ENCODE measurements at regions not wholly inside any gene's neighbourhood (a gene's known extent, or its start where the extent isn't known, plus 50 kb on each side); places are given as distances from the start of the nearest gene placed in this dataset.

DNA sequence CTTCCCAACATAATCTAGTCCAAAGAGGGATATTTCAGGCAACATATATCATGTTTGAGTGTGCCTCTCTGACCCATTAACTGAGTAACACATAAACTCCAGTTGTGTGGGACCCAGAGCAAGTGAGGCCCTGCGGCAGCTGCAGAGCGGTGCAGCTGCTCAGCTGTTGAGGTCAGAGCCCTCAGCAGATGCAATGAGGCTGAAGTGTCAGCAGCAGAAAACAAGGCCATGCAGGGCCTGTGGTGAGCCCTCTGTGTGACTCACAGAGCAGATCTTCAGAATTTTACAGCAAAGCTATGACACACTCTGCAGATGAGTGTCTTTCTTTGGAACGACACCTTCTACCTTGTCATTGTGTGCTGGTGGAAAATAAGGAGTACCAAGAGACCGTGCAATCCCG is 168.5 kb downstream of the CBLN2 start:
- ATAC-seq: no peak
- DNase-seq: no peak
- intact Hi-C loops (cut with DNase I, micrococcal nuclease): no loop called here

DNA sequence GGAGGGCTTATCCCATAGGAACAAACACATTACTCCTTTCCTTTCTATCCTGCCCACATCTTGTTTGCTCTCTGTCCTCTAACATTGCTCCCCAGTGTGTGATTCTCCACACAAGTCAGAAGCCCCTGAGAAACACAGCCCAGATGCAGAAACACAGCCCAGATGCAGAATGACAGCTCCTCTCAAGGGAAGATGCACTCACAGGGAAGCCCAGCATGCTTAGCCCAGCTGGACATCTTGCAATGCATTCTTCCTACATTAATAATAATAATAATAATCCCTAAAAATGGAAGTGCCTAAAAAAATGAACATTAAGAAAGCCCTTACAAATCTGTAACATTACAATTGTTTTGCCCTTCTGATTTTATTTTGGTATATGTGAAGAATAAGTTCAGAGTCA is 172.1 kb downstream of the CBLN2 start:
- intact Hi-C loops (cut with DNase I, micrococcal nuclease): no loop called here
- DNase-seq (no peak), ATAC-seq (no peak)

DNA sequence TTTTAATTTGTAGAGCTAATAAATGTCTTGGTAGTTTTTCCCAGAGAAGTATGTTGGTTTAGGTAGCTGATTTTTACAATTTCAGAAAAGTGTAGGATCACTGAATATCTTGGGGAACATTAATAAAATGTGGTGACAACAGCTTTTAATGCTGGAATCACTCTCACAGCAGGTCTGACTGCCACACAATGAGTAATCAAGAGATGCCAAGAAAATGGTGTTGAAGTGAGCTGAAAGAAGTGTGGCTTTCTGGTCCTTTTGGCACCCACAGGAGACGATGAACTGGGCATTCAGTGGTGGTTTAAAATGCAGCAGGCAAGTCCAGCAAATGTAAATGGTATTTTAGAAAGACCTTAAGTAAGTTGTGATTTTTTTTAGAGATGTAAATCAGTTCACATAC is 175.8 kb downstream of the CBLN2 start:
- ATAC-seq (no peak), DNase-seq (no peak)
- intact Hi-C loops (cut with DNase I, micrococcal nuclease): no loop called here

DNA sequence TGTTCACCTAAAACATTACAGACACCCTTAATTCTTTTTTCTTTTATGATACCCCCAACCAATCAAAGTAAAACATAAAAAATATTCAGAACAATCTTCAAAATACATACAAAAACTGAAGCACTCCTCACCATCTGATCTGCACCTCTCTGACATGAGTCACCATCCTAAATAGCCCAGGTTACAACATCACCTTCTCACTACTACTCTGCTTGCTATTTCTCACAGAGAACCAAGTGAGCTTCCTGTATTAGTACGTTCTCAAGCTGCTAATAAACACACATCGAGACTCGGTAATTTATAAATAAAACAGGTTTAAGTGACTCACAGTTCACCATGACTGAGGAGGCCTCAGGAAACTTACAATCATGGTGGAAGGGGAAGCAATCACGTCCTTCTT is 183.5 kb downstream of the CBLN2 start:
- DNase-seq (no peak), ATAC-seq (no peak)
- intact Hi-C loops (cut with DNase I, micrococcal nuclease): no loop called here

DNA sequence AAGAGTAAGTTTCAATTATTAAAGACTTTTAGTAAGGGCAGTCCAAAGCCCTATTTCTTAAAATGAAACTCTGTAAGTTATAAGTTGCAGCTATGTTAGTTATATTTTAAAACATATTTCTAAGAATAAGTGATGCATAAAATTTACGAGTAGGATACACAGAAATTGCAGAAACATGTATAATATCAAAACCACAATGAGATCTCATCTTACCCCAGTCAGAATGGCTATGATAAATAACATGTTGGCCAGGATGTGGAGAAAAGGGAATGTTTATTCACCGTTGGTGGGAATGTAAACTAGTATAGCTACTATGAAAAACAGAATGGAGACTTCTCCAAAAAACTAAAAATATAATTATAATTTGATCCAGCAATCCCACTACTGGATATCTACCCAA is 201.2 kb downstream of the CBLN2 start:
- no peak for ATAC-seq

DNA sequence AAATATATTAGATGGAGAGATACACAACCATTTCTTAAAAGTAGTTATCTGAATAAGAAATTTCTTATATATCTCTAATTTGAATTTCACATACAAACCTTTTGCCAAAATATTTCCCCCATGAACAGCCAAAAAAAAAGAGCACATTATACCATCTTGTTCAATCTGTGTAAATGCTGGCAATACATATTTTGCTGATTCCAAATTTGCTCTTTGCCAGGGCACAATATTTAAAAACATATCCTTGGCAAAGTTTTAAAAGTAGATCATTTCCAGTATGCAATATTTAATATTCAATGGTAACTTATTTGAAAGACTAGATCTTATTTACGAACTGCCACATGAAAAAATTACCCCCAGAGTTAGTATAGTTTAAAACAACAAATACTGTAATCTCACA is 204.2 kb downstream of the CBLN2 start:
- intact Hi-C loops (cut with DNase I, micrococcal nuclease): no loop called here

More for the DNA sequence above, 201.2 kb downstream of the CBLN2 start:
- intact Hi-C loops (cut with DNase I, micrococcal nuclease): no loop called here
- no peak for DNase-seq

DNA sequence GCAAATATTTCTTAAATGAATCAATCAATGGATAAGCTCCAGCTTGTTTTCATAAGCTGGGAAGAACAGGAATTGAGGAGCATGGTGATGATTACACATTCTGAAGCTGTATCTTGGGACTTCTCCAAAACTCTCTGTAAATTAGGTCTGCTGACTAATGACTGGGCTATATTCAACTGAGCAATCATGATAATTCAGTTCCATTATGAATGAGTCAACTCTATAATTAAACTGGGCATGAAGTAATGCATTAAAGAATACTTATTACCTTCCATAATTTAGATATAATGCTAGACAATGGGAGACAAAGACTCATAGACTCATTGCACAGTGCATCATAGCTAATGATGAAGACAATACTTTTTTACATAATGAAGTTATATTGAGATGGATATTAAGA is 207.4 kb downstream of the CBLN2 start:
- DNase-seq: no peak
- ATAC-seq: no peak
- intact Hi-C loops (cut with DNase I, micrococcal nuclease): no loop called here

More for the DNA sequence above, 204.2 kb downstream of the CBLN2 start:
- DNase-seq (no peak), ATAC-seq (no peak)

DNA sequence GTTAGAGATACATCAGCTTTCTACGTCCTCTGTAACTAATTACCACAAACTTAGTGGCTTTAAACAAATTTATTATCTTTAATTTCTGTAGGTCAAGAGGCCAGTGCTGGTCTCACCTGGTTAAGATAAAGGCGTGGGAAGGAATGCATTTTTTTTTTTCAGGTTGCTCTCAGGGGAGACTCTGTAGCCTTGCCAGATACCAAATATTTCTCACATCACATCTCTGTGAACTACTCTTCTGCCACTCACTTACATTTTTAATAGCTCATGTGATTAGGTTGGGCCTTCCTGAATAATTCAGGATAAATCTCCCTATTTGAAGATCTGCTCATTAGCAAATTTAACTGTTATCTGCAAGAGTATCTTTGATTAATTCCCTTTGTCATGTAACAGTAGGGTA is 214.6 kb downstream of the CBLN2 start:
- no peak for DNase-seq
- intact Hi-C loops (cut with DNase I, micrococcal nuclease): no loop called here
- ATAC-seq: no peak

DNA sequence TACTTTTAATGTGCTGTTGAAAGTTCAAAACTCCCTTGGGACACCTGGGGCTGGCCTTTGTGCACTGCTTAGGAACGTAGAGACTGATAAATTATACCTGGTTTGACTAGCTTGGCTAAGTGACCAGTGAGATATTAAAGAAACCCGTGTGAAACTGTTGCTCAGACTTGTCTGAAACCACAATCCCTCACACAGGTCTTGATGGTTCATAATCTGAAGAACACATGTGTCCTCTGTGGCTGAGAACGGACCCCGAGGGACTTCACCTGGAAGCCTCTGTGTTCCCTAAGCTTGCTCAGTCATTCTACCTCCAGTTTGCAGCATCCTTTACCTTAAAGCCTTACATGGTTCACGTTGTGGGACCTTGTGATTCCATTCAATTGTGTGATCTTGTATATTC is 218.8 kb downstream of the CBLN2 start:
- DNase-seq (no peak), ATAC-seq (no peak)
- intact Hi-C loops (cut with DNase I, micrococcal nuclease): no loop called here

DNA sequence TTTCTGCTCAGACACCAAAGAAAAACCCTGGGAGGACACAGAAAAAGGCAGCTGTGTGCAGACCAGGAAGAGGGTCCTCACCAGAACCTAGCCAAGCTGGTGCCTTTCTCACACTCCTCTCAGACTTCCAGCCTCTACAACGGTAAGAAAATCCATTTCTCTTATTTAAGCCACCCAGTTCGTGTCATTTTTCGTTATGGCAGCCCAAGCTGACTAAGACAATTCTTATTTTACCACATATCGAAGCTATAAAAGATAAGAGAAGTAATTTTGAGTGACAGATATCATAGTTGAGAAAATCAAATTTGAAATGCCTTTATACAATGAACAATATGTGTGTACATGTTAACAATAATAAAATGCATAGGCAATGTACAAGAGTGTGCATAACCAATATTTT is 219.5 kb downstream of the CBLN2 start:
- intact Hi-C loops (cut with DNase I, micrococcal nuclease): no loop called here
- ATAC-seq: no peak
- DNase-seq: no peak

DNA sequence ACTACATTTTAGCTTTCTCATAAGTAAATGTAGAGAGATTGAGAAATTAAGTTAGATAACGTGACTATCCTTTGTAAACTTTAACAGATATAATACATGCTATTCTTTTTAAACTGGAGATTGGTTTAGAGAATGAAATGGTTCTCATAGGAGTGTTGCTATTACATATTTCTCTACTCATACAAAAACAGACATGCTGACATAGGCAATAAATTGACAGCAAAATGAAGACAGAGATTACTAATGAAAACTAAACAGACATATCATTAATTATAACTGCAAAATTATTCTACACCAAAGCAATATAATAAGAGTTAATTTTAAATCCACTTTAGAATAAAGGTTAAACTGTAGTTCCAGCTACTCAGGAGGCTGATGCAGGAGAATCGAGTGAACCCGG is 227.6 kb downstream of the CBLN2 start:
- intact Hi-C loops (cut with DNase I, micrococcal nuclease): no loop called here
- no peak for DNase-seq
- no peak for ATAC-seq

DNA sequence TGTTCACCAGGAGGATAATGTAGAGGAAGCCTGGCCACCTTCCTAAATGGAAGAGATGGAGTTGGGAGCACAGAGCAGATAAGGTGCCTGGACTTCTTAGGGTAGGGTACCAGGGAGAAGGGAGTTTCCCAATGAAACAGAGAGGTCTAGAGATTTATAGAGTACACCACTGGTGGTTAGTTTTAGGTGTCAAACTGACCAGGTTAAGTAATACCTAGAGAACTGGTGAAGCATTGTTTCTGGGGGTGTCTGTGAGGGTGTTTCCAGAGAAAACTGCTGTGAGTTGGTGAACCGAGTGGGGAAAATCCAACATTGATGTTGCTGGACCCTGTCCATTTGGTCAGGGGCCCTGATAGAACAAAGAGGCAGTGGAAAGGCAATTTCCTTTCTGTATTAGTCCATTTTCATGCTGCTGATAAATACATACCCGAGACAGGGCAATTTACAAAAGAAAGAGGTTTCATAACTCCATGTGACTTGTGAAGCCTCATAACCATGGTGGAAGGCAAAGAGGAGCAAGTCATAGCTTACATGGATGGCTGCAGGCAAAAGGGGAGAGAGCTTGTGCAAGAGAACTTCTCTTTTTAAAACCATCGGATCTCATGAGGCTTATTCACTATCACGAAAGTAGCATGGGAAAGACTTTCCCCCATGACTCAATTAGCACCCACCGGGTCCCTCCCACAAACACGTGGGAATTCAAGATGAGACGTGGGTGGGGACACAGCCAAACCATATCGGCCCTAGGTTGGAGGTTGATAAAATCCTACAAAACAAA is 260.8 kb downstream of the CBLN2 start:
- ATAC-seq (no peak), DNase-seq (no peak)
- intact Hi-C loops (cut with DNase I, micrococcal nuclease): no loop called here

DNA sequence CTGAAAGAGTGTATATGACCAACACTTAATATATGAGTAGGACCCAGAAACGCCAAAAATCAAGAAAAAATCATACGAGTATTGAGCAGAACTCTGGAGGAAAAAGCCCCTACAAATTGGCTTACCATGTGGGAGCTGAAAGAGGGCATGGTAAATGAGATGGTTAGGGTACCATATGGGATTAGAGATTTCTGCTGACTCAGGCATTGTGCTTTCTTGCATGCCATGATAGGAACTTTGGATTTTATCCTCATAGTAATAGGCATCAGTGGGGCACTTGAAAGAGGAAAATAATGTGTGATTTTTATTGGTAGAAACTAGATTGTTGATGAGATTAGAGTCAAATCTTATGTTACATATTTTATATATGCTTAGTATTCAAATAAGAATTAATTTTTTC is 271.1 kb downstream of the CBLN2 start:
- no peak for ATAC-seq
- no peak for DNase-seq
- intact Hi-C loops (cut with DNase I, micrococcal nuclease): no loop called here

DNA sequence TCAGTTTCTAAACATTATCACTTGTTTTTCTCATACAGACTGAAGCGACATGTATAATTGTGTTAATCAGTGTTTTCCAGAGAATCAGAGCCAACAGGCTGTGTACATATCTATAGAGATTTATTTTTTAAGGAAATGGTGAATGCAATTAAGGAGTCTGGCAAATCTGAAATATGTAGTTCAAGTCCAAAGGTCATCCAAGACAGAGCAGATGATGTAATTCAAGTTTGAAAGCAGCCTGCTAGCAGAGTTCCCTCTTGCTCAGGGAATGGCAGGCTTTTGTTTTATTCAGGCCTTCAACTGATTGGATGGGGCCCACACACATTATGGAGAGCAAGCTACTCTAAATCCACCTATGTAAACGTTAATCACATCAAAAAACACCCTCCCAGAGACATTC is 282.6 kb downstream of the CBLN2 start:
- ATAC-seq (peak; percentile 63), DNase-seq (no peak)
- intact Hi-C loops (cut with DNase I, micrococcal nuclease): no loop called here

DNA sequence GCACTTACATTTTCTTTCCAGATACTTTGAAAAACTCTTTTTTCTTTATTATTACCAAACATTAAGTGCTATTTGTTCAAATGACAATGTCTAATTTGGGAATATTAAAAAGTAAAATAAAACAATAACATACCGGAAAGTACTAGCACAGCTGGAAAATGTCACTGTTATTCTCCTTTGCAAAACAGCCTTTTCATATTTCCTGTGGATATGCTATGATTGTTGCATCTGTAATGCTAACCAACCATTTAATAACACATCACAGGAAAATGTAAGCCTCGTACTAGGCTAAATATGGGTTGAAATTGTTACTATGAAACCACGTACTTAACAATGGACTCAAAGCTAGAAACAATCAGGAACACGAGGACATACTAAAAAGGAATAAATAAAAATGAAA is 298.1 kb downstream of the CBLN2 start:
- no peak for DNase-seq

DNA sequence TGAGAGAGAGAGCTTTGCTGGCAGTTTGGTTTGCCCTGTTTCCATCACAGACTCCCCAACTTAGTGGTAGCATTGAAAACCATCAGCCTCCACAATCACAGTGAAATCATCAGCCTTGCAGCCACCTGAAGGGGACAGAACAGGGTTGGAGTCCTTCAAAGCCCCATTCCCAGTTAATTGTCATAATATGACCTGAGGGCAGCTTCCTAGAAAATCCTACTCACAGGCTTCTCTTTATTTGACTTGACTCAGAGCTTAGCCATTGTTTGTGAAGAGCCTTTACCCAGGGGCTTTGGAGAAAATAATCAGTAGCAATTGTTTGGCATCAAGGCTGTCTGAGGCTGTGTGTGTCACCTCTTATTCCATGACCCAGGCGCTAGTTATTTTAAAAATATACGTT is 308.7 kb downstream of the CBLN2 start:
- ATAC-seq (no peak), DNase-seq (no peak)
- intact Hi-C loops (cut with DNase I, micrococcal nuclease): no loop called here

More for the DNA sequence above, 298.1 kb downstream of the CBLN2 start:
- intact Hi-C loops (cut with DNase I, micrococcal nuclease): no loop called here
- ATAC-seq: no peak

DNA sequence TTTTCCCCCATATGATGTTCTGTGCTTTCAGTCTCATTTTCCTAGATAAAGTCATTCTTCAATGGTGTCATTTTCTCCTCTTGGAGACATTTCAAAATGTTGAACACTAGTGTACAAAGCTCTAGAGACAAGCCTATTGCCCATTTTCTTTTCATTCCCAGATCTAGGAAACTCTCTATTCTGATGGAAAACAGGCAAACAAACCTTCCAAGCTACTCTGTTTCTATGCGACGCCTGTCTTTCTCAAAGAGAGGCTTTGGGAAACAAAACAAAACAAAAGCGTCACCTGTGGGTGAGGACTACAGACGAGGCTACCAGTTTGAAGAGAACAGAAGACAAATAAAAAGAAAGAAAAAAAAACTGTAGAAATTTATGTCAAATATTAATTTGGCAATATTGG is 311.0 kb downstream of the CBLN2 start:
- ATAC-seq: no peak
- intact Hi-C loops (cut with DNase I, micrococcal nuclease): no loop called here

DNA sequence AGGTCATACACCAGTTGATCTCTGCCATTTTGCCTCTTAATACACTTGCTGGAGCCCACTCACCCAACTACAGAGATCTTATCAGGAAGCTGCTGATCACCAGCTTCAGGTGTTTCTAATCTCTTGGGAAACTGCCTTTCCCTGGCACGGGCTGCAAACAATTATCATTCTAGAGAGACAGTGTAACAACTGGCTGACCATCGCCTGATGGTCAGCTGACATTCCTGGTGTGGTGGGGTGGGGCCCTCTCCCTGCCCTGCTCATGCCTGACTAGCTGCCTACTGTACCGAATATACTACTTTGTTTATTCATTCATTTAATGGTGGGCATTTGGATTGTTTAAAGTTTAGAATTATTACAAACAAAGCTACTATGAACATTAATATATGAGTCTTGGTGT is 311.5 kb downstream of the CBLN2 start:
- intact Hi-C loops (cut with DNase I, micrococcal nuclease): no loop called here
- ATAC-seq (no peak), DNase-seq (no peak)

More for the DNA sequence above, 311.0 kb downstream of the CBLN2 start:
- DNase-seq: no peak

DNA sequence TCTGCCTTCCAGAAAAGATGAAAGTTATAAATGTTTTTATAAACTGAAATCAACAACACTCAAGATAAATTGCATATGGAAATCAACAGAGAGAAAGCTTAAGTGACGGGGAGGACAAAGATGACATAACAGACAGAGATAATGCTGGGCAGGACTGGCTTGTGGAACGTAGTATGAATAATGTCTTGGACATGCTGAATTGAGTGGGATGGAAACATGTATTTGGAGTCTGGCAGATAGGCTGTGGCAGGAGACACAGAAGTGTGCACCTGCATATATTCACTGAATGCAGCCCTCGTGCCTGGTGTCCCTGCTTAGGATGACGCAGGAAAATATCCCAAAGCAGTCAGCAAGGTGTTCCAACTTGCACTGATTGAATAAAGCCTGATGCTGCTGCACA is 318.2 kb downstream of the CBLN2 start:
- no peak for DNase-seq
- intact Hi-C loops (cut with DNase I, micrococcal nuclease): no loop called here
- ATAC-seq: no peak

DNA sequence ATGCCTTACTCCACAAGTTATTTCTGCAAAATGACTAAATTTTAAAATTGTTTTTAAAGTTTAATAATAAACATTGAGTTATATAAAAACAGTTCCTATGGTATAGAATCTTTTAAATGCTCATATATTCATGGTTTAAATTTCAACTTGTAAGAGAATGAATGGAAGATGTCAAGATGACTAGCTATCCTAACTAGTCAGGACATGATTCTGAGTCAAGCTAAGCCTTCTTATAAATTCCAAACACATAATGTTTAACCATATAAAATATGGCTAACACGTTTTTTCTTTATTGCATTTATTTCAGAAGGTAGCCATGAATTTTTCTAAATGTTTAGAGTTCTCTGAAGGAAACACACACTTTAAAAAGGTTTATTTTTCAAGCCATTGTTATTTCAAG is 320.4 kb downstream of the CBLN2 start:
- DNase-seq (no peak), ATAC-seq (no peak)
- intact Hi-C loops (cut with DNase I, micrococcal nuclease): no loop called here

DNA sequence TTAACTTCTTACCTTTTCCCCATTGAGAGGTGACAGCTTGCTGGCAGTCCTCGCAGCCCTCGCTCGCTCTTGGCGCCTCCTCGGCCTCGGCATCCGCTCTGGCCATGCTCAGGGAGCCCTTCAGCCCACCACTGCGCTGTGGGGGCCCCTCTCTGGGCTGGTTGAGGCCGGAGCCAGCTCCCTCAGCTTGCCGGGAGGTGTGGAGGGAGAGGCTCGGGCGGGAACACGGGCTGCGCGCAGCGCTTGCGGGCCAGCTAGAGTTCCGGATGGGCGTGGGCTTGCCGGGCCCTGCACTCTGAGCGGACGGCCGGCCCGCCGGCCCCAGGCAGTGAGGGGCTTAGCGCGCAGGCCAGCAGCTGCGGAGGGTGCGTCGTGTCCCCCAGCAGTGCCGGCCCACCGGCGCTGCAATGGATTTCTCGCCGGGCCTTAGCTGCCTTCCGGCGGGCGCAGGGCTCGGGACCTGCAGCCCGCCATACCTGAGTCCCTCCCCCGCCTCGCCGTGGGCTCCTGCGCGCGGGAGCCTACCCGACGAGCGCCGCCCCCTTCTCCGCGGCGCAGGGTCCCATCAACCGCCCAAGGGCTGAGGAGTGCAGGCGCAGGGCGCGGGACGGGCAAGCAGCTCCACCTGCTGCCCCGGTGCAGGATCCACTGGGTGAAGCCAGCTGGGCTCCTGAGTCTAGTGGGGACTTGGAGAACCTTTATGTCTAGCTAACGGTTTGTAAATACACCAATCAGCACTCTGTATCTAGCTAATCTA is 335.0 kb downstream of the CBLN2 start:
- intact Hi-C loops (cut with DNase I, micrococcal nuclease): no loop called here
- ATAC-seq (no peak), DNase-seq (no peak)
